GM18505 (cell line): ENCODE measurements at regions not wholly inside any gene's neighbourhood (a gene's known extent, or its start where the extent isn't known, plus 50 kb on each side); places are given as distances from the start of the nearest gene placed in this dataset.
"Not testable (repeated sequence)": the region's sequence is repeated elsewhere in the genome, so short reads cannot be mapped to it uniquely, and the experiment has no call there.

Source experiments
- ATAC-seq: cut with Tn5 transposase; IDR thresholded peaks from one replicate; pipeline ENCODE4 v1.9.1; 2021; ENCODE audit not compliant: unreplicated experiment
- POLR2A ChIP-seq: IDR thresholded peaks from 4 replicates; pipeline ENCODE4 v1.6.1; 2011; ENCODE audit warnings: borderline replicate concordance; ENCODE audit not compliant: insufficient read depth, insufficient read length; ENCODE audit errors: extremely low read depth

DNA sequence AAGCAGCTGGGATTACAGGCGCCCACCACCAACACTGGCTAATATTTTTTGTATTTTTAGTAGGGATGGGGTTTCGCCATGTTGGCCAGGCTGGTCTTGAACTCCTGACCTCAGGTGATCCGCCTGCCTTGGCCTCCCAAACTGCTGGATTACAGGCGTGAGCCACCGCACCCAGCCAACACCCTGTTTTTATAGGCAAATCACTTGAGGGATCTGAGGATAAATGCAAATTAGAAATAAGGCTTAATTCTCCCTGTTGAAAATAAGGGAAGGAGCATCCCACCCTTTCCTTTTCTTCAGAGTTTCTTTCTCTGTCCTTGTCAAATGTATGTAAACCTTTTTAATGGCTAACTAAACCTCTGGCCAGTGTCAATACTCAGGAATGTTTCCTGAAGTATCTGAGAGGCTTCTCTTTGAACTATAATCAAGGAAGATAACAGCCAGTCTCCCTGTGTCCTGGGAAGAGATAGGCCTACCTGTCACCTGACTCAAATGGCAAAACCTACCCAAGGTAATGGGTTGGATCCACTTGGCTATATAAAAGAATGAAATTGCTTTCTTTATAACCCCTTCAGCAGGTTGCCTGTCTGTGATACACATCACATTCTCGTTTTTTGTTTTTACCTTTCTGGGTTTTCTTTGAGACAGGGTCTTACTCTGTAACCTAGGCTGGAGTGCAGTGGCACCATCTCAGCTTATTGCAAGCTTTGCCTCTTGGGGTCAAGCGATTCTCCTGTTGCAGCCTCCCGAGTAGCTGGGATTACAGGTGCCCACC lies 64.5 kb upstream of the TNFAIP3 start:
- TF ChIP-seq POLR2A = no peak
- ATAC-seq = no peak

DNA sequence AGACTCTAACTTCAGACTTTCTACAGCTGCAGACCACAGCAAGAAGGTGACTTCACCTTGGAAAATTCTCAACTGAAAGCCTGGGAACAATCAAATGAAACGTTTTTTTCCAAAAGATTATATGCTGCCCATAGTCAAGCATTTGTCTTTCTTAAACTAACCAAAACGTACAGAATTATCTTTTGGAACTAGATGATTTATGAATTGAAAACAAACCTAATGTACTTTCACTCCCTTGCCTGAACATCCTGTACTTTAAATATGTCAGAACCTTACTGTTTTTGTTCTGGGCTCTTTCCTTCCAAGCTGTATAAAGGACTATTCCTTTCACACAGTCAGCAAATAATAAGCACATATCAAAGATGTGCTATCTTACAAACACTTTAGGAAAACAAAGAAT lies 62.4 kb upstream of the TNFAIP3 start:
- no peak for ATAC-seq
- TF ChIP-seq POLR2A = no peak

DNA sequence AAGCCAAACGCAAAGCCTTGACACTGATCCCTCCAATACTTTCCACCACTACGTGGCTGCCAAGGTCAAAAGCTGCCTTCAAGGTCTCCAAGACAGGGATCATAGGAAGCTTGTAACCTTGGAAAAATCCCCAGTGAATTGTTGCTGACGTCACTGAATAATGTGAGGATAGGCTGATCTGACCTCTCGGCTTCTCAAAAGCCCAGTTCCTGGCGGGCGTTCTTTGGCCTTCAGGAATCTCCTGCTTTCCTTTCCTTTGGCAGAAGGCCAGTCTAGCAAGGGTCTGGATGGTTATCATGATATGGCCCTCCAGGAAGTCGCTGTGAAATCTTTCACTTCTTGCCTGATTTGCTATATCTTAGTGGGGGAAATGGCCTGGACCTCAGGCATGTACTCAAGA lies 61.4 kb upstream of the TNFAIP3 start:
- TF ChIP-seq POLR2A = no peak
- ATAC-seq = no peak

DNA sequence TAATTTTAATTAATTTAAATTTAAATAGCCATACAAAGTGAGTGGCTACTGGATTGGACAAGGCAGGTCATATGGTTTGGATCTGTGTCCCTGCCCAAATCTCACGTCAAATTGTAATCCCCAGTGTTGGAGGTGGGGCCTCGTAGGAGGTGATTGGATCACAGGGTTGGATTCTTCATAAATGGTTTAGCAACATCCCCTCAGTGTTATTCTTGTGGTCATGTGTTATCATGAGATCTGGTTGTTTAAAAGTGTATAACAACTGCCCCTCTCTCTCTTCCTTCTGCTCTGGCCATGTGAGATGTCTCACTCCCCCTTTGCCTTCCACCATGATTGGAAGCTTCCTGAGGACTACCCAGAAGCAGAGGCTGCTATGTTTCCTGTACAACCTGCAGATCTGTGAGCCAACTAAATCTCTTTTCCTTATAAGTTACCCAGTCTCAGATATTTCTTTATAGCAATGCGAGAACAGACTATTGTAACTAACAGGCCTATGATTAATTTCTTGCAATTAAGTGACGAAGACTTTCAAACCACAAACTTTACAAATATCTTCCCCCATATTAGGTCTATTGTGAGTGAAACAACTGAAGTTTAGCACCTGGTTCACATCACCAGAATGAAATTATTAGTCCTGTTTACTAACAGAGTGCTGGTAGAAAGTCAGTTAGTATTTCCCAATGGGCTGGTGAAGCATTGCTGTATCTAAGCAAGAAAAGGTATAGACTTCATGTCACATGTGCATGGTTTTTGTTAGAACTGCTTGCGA lies 60.0 kb upstream of the TNFAIP3 start:
- ATAC-seq = no peak
- TF ChIP-seq POLR2A = no peak

DNA sequence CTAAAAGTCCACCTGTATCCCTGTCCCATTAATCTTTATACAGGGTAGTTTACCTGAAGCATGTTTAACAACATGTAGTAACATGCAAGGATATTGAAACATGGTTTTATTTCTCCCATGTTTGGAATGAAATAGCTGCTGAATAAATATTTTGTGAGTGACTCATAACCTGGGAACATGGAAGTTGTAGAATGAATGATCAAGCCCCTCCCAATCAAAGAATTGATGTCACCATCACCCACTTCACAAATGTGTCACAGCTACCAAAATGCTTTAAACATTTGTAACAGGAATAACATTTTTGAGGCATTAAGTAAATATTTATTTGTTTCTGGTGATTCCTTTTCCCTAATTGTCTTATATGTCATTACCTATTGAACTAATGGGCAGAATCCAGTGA lies 58.9 kb upstream of the TNFAIP3 start:
- ATAC-seq = no peak
- TF ChIP-seq POLR2A = no peak

DNA sequence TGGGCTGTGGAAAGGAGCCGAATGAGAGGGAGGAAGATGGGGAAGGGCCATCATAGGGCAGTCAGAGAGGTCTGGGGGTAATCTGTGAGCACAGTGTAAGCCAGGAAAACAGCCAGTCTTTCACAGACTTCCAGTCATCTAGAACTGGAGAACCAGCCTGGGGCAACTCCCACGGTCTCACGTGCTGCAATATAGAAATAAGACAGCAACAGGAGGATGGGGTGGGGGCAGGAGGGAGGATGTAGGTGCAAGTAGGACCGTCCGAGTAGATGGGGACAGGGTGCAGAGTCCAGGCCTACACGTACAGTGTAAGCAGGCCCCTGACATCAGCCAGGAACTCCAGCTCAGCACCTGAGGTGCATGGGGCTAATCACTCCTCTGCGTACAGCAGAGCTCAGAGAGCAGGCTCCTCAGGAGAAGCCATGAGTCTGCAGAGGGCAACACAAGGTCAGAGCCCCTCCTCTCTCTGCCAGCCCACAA lies 58.2 kb upstream of the TNFAIP3 start:
- ATAC-seq = no peak
- TF ChIP-seq POLR2A = no peak

DNA sequence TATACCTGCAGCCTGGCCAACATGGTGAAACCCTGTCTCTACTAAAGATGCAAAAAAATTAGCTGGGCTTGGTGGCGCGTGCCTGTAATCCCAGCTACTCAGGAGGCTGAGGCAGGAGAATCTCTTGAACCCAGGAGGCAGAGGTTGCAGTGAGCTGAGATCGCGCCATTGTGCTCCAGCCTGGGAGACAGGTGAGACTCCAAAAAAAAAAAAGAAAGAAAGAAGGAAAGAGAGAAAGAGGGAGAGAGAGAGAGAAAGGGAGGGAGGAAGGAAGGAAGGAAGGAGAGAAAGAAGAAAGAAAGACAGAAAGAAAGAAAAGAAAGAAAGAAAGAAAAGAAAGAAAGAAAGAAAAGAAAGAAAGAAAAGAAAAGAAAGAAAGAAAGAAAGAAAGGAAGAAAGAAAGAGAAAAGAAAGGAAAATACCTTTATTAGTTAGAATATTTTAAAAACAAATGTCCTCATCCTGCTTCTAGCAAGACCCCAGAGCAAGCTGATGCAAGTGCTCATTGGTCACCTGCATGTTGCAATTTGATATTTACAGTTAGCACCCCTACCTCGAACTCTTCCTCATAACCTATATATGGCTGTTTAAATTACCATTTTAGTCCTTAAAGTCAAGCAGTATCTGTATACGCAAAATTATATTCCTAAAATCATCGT lies 57.0 kb upstream of the TNFAIP3 start:
- ATAC-seq = not testable (repeated sequence)

DNA sequence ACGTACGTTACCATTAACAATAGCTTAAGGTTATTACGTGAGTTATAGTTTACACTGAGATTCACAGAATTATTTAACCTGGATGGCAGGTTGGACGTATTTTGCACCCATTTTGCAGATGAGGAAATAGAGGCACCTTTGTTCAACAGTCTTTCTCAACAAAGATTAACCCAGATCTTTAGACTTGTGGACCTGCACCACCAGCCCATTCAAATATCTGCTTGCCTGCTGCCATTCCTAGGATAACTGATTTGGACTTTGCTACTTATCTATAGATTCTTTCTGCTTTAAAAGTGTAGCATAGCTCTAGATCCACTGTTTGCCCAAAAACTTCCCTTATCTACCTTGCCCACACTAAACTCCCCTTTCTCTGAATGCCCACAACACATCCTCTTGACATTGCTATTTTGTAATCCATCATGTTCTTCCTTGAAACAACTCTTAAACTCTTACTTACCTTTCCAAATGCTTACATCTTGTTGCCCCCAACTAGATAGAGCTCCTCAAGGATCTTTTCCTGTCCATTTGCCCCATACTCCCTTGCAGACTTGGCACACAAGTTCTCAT lies 56.4 kb upstream of the TNFAIP3 start:
- TF ChIP-seq POLR2A = no peak

DNA sequence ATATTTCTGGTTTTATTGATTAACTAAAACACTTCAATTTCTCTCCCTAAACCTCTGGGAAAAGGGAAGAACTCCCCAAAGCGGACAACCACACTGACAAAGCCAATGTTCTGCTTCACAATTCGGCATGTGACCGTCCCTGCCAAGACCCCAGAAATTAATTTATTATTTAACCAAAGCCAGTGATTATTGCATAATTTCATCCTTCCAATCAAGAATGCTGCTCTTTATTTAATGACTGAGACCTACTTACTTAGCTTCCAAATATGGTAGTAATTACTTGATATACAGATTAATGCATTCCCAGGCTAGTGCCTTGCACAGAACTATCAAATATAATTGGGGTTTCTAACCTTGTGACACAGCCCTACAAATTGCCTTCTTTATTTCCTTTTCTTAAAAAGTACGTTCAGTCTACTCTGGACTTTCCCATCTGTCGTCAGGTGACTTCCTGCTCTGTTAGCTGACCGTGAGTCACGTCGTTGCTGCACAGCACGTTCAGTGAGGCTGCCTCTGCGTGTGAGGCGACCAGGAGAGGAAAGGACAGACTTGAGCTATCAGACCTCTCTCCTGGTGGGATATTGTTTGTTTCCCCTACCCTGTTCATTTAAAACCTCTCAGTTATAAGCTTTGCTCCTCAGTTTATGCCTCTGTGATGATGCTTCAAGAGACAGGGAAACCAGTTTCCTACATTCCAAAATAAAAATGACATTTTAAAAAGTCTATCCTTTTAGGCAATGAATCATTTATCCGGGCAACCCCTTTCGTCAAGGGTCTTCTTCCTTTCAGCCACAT lies 55.7 kb upstream of the TNFAIP3 start:
- peak; percentile 96 for ATAC-seq
- TF ChIP-seq POLR2A = peak; percentile 82

More for the DNA sequence above, 56.4 kb upstream of the TNFAIP3 start:
- no peak for ATAC-seq

DNA sequence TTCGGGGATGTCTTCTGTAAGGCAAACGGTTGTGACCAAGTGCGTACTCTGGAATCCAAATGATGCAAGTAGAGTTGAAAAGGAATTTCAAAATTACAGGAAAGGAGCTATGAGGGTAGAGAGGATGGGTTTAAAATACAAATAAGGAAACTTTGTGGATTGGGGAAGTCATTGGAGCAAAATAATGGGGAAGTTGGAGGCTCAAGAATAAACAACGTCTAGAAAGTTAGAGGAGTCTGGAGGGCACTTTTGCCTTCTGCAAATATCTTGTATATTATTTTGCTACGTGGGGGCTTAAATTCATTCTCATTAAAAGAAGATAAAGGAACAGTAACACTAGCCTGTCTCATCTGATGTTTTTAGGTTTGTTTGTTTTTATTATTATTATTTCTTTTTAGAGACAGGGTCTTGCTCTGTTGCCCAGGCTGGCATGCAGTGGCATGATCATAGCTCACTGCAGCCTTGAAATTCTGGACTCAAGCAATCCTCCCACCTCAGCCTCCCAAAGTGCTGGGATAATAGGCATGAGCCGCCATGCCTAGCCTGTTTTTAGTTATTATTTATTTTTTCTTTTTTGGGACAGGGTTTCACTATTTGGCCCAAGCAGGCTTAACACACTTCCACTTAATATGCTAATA lies 55.0 kb upstream of the TNFAIP3 start:
- no peak for TF ChIP-seq POLR2A

DNA sequence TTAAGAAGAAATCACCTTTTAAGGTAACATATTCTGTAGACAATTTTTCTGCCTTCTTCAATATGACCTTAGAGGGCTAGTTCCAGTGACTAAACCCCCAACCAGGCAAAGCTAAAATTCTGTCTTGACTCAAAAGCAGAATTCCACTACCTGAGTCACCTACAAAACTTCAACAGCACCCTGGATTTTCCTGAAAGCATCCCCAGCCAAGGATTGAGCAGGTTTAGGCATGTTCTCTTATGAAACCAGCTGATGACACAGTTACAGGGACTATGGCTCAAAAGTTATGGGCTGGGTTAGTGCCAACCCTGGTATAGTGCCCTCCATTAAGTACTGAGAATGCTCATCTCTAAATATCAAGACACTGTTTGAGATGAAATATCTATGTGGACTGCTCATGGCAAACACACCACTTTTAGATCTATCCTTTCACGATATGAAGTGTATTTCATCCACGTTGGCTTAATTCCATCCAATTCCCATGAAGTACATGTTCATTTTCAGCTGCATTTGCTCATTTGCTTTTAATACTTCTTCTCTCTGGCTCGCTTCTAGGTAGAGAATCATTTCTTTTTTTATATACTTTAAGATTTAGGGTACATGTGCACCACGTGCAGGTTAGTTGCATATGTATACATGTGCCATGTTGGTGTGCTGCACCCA lies 53.6 kb upstream of the TNFAIP3 start:
- no peak for ATAC-seq

More for the DNA sequence above, 55.0 kb upstream of the TNFAIP3 start:
- ATAC-seq = no peak

DNA sequence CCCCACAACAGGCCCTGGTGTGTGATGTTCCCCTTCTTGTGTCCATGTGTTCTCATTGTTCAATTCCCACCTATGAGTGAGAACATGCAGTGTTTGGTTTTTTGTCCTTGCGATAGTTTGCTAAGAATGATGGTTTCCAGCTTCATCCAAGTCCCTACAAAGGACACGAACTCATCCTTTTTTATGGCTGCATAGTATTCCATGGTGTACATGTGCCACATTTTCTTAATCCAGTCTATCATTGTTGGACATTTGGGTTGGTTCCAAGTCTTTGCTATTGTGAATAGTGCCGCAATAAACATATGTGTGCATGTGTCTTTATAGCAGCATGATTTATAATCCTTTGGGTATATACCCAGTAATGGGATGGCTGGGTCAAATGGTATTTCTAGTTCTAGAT lies 53.0 kb upstream of the TNFAIP3 start:
- not testable (repeated sequence) for ATAC-seq

More for the DNA sequence above, 53.6 kb upstream of the TNFAIP3 start:
- no peak for TF ChIP-seq POLR2A
